ENCODE measurements at regions not wholly inside any gene's neighbourhood (a gene's known extent, or its start where the extent isn't known, plus 50 kb on each side); places are given as distances from the start of the nearest gene placed in this dataset.

DNA sequence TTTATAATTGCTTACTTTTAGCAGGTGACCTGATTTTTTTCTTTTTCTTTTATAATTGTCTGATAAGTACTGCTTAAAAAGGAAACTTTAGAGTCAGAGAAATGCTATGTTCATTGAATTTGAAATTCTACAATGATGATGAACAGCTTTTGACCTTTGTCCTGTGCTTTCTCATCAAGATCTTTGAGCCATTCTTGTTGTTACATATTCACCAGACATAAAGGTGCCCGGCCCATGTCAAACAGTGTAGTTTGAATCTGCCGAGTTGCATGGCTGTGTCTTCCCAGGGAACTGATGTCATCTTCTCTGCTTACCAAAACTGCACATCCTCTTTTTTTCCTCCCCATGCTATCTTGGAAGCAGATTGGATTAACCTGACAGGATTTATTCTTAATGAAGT is 163.6 kb downstream of the LRRC70 start:
- no peak overlapping the region for H3K4me3 ChIP-seq
- no peaks in the 10 kb centered on the region for H3K36me3 ChIP-seq
- no peaks in the 10 kb centered on the region for H3K27me3 ChIP-seq
- no peak overlapping the region for H3K27ac ChIP-seq
- intact Hi-C loops (cut with DNase I; ENCODE audit: low total_unique reads) = no loop called here
- DNase-seq = no peak
- TF ChIP-seq, protein P1, sequence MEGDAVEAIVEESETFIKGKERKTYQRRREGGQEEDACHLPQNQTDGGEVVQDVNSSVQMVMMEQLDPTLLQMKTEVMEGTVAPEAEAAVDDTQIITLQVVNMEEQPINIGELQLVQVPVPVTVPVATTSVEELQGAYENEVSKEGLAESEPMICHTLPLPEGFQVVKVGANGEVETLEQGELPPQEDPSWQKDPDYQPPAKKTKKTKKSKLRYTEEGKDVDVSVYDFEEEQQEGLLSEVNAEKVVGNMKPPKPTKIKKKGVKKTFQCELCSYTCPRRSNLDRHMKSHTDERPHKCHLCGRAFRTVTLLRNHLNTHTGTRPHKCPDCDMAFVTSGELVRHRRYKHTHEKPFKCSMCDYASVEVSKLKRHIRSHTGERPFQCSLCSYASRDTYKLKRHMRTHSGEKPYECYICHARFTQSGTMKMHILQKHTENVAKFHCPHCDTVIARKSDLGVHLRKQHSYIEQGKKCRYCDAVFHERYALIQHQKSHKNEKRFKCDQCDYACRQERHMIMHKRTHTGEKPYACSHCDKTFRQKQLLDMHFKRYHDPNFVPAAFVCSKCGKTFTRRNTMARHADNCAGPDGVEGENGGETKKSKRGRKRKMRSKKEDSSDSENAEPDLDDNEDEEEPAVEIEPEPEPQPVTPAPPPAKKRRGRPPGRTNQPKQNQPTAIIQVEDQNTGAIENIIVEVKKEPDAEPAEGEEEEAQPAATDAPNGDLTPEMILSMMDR (IDR thresholded peaks at IDR 0.05) = no peak
- H3K4me1 ChIP-seq = no peaks in the 10 kb centered on the region
- no peaks in the 10 kb centered on the region for H3K9me3 ChIP-seq

DNA sequence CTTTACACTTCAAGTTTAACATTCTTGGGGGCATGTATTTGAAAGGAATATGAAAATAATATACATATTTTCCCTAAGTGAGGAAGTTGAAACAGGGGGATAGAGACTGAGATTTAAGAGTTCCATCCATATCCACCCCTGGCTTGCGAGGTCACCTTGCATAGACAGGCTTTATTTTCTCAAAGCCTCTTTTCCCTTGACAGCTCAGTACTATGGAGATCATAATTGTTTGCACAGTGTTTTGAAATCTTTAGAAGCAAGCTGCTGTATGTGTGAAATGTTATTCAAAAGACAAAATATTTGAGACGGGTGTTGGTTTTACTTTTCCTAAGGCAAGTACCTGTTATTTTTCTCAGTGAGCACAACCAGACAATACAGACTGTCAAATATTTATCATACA is 163.1 kb downstream of the LRRC70 start:
- no peaks in the 10 kb centered on the region for H3K9me3 ChIP-seq
- intact Hi-C loops (cut with DNase I; ENCODE audit: low total_unique reads) = no loop called here
- no peaks in the 10 kb centered on the region for H3K4me1 ChIP-seq
- DNase-seq = no peak
- H3K27me3 ChIP-seq = no peaks in the 10 kb centered on the region
- TF ChIP-seq, protein P1 (IDR thresholded peaks at IDR 0.05) = no peak
- no peaks in the 10 kb centered on the region for H3K36me3 ChIP-seq
- no peak overlapping the region for H3K4me3 ChIP-seq
- H3K27ac ChIP-seq = no peak overlapping the region

DNA sequence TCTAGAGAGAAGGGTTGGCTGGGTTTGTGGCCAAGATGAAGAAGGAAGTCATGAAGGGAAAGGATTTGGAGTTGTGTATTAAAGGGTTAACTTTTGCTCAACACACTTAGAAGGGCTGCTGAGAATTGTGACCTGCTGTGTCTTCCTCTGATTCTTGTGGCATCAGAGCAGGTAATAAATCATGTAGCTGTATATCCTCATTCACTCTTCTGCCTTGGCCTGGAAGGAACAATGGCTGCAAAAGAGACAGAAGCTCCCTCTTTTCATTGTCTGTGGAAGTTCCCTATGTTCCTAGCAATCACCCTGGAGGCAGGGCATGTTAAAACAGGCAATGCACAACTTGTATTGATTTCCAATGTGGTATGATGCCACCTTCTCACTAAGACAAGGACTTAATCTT is 159.1 kb downstream of the LRRC70 start:
- Histone ChIP-seq H3K9me3 (no peaks in the 10 kb centered on the region), H3K27me3 (no peaks in the 10 kb centered on the region), H3K27ac (no peak overlapping the region), H3K4me1 (no peaks in the 10 kb centered on the region), H3K4me3 (no peak overlapping the region), H3K36me3 (no peaks in the 10 kb centered on the region)
- TF ChIP-seq, protein P1 (IDR thresholded peaks at IDR 0.05) = no peak
- DNase-seq = no peak
- intact Hi-C loops (cut with DNase I; ENCODE audit: low total_unique reads) = no loop called here

DNA sequence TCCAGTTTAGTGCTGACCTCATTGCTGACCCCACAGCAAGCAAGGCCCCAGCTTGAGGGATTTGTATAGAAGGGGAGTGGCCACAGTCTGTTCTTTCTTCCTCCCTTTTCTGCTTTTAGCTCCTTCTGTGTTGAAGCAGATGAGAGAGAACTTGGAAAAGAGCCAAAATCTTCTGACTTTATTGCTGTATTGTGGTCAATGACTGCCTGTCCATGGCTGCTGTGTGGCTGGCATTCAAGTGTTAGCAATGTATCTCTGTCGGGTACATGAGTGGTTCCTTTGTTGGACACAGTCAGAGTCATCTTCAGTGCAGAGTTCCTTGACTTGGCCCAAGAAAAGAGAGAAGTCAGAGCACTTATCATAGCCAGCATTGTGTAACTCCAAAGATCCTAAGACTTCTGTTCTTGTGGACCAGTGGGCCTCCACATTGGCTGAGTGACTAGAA is 154.1 kb downstream of the LRRC70 start:
- Histone ChIP-seq H3K27me3 (no peaks in the 10 kb centered on the region), H3K36me3 (no peaks in the 10 kb centered on the region), H3K4me1 (no peaks in the 10 kb centered on the region), H3K4me3 (no peak overlapping the region), H3K9me3 (no peaks in the 10 kb centered on the region), H3K27ac (no peak overlapping the region)
- intact Hi-C loops (cut with DNase I; ENCODE audit: low total_unique reads) = no loop called here
- DNase-seq = no peak
- TF ChIP-seq, protein P1 (IDR thresholded peaks at IDR 0.05) = no peak

DNA sequence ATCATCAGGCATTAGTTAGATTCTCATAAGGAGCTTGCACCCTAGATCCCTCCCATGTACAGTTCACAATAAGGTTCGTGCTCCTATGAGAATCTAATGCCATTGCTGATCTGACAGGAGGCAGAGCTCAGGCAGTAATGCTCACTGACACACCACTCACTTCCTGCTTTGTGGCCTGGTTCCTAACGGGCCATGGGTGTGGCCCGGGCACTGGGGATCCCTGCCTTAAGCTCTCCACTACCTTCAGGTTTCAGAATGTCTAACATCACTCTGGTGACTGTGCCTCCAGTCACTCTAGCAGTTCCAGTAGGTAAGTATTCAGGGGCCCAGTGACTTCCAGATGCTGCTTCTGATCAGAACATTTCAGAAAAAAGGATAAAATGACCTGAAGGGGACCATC is 152.4 kb downstream of the LRRC70 start:
- DNase-seq = no peak

More for the DNA sequence above, 152.4 kb downstream of the LRRC70 start:
- Histone ChIP-seq H3K36me3 (no peaks in the 10 kb centered on the region), H3K27ac (no peak overlapping the region), H3K27me3 (no peaks in the 10 kb centered on the region), H3K4me1 (no peaks in the 10 kb centered on the region), H3K9me3 (no peaks in the 10 kb centered on the region), H3K4me3 (no peak overlapping the region)
- intact Hi-C loops (cut with DNase I; ENCODE audit: low total_unique reads) = no loop called here
- TF ChIP-seq, protein P1 (IDR thresholded peaks at IDR 0.05) = no peak

Measured in tibial artery (tissue), 4 donors.